ENCODE measurements at regions not wholly inside any gene's neighbourhood (a gene's known extent, or its start where the extent isn't known, plus 50 kb on each side); places are given as distances from the start of the nearest gene placed in this dataset.

- TF ChIP-seq SRSF9 (IDR thresholded peaks at IDR 0.05; ENCODE audit: borderline replicate concordance, low read depth, low read length): no peak
These were observed 71.8 kb upstream of the ADAMTS2 start (continued) for GRCh38 chr5:179417016-179417415.

DNA sequence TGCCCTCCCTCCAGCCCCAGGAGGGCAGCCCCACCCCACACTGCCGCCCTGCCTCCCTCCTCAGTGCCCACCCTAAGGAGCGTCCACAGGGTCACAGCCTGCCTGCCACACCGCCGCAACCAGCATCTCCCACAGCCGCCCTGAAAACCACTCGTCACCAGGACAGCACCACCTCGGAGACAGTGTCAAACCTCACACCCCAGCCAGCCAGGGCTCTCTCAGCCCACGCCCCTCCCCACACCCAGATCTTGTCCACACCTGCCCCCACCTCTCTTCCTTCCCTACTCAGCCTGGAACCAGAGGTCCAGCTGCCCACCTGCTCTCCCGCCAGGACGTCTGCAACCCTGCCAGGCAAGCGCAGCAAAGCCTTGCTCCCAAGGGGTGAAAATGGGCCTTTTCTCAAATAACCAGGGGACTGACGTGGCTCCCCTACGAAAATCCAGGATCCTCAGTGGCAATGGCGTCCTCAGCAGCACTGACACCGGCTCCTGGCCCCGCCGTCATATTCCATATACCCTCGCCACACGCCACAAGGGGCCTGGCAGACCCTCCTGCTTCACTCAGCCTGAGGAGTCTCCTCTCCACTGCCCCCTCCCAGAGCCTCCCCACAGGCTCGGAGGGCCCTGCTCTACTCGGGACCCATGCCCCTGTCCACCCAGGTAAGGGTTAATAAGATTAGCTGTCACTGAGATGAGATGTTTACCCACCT is 71.0 kb upstream of the ADAMTS2 start:
- no peaks in the 10 kb centered on the region; the same call in 1 of the 2 replicates for H4K20me1 ChIP-seq (replicated peaks; ENCODE audit: control insufficient read depth, insufficient read depth, low read length)
- no TSS peak for BruUV-seq (replicated peaks)
- H3K27ac ChIP-seq (ENCODE audit: extremely low read depth, low read depth, low read length): no peak overlapping the region
- no peak for FAIRE-seq
- peaks cover 5 to 36% of the 10 kb centered on the region in 2 experiments; a peak in 3 of 5 replicates for H3K27me3 ChIP-seq (ENCODE audit: control insufficient read depth in 2 of 2, insufficient read depth in 2 of 2, low read length in 2 of 2)
- TF ChIP-seq USF2 (CRISPR knock-in tag; IDR thresholded peaks at IDR 0.05): no peak
- no peak for TF ChIP-seq CTBP1 (IDR thresholded peaks at IDR 0.05; ENCODE audit: borderline replicate concordance)
- no peak for TF ChIP-seq ZNF165 (CRISPR knock-in tag; IDR thresholded peaks at IDR 0.05; ENCODE audit: borderline replicate concordance)
- TF ChIP-seq ILK (tag; IDR thresholded peaks at IDR 0.05; ENCODE audit: borderline replicate concordance, low read depth): no peak
- no peak for TF ChIP-seq ZBTB5 (IDR thresholded peaks at IDR 0.05)
- no peak for TF ChIP-seq NONO (IDR thresholded peaks at IDR 0.05; ENCODE audit: low read depth in 2 of 2, low read length in 1 of 2)
- no peak for TF ChIP-seq ELF1 (tag; IDR thresholded peaks at IDR 0.05)
- no peak for TF ChIP-seq ZNF12 (CRISPR knock-in tag; IDR thresholded peaks at IDR 0.05)
- no peak for TF ChIP-seq MECOM (CRISPR knock-in tag; IDR thresholded peaks at IDR 0.05)
- no peak for TF ChIP-seq ELK3 (CRISPR knock-in tag; IDR thresholded peaks at IDR 0.05)
- in situ Hi-C loops (cut with MboI): no loop called here
- POLR2A ChIA-PET: interaction anchor here (0.6 kb wide), 1 partner anchor 13 kb away, joined by 3 read pairs; no protein-coding TSS in a partner anchor
- no peak overlapping the region for H3K9ac ChIP-seq (ENCODE audit: insufficient read depth in 1 of 2, low read depth in 2 of 2, low read length in 2 of 2)
- H3K79me2 ChIP-seq (ENCODE audit: control insufficient read depth, insufficient read depth, low read length): no peaks in the 10 kb centered on the region
- no peak overlapping the region for H3K4me2 ChIP-seq (ENCODE audit: insufficient read depth, low read length)
- no peak for ATAC-seq
- no peaks in the 10 kb centered on the region for H3K36me3 ChIP-seq (ENCODE audit: control insufficient read depth, insufficient read depth, low read length)
- H2AFZ ChIP-seq (ENCODE audit: low read depth, low read length): no peak overlapping the region
- no peak for DNase-seq (ENCODE audit: extremely low read depth in 1 of 4, low spot score in 3 of 4)
- CTCF ChIA-PET (ENCODE audit: low intra/inter-chr PET ratio): no interaction called here
- intact Hi-C loops (cut with micrococcal nuclease): no loop called here
- 1% methylated on average over 18 of the region's 21 CpGs for WGBS (ENCODE audit: insufficient coverage, low coverage, missing lambda C conversion rate)
- H3K4me1 ChIP-seq (replicated peaks in 1 of 2; ENCODE audit: control insufficient read depth in 2 of 2, insufficient read depth in 2 of 2, low read length in 2 of 2): 0 out of 5 replicates have a peak, but pooled peaks cover 0 to 3% of the 10 kb centered on the region in 2 experiments
- no peak overlapping the region for H3K4me3 ChIP-seq
- no peaks in the 10 kb centered on the region for H3K9me3 ChIP-seq (replicated peaks; ENCODE audit: control insufficient read depth, insufficient read depth, low read depth, low read length)
- H3K9me1 ChIP-seq (ENCODE audit: control insufficient read depth, insufficient read depth, low read length): no peaks in the 10 kb centered on the region

Measured in K562 (cell line).